ENCODE measurements at regions not wholly inside any gene's neighbourhood (a gene's known extent, or its start where the extent isn't known, plus 50 kb on each side); places are given as distances from the start of the nearest gene placed in this dataset.

- no peak for TF ChIP-seq BHLHE40 (IDR thresholded peaks at IDR 0.05; ENCODE audit: borderline replicate concordance)
- no peak for TF ChIP-seq SP1 (IDR thresholded peaks at IDR 0.05)
- TF ChIP-seq SUZ12 (IDR thresholded peaks at IDR 0.05), result no peak
Measured at GRCh38 chr7:28260969-28261368, 80.4 kb upstream of the JAZF1 start.
